K562 (cell line): ENCODE measurements at regions not wholly inside any gene's neighbourhood (a gene's known extent, or its start where the extent isn't known, plus 50 kb on each side); places are given as distances from the start of the nearest gene placed in this dataset.

ENCODE experiments used
- ATAC-seq: fragments of 200-7000 bp; cut with Tn5 transposase; 3 replicates; pipeline ENCODE4 v1.9.1; 2020; ENCODE audit warnings: moderate library complexity
- BruUV-seq: library from RNA; stranded (reverse); fragments of 400-500 nt; replicated peaks from 2 replicates; lab custom pipeline; 2021; lab: Mats Ljungman, UMichigan
- CTCF ChIA-PET: fragments of 300-600 bp; formaldehyde crosslinking; extraction: SDS; loops from one replicate; lab custom pipeline; 2021; ENCODE audit warnings: low intra/inter-chr PET ratio; lab: Yijun Ruan, JAX
- POLR2A ChIA-PET: fragments of 300-600, 350-650 bp; sonication (Branson Sonifier 250); formaldehyde crosslinking; extraction: SDS; loops from one replicate; lab custom pipeline; 2021; ENCODE audit warnings: antibody characterized with exemption, inconsistent platforms; lab: Yijun Ruan, JAX
- DNase-seq, 4 experiments: peaks; one replicate each; pipeline versions ENCODE4 v3.0.0 to v3.0.0-alpha.2; 2011 to 2018; ENCODE audit warnings: low spot score in 3 of 4, mixed read lengths in 3 of 4; ENCODE audit errors: extremely low read depth in 1 of 4
- FAIRE-seq: peaks from 2 replicates; lab custom pipeline; 2011; peaks lifted over from hg19 to GRCh38; lab: Jason Lieb, UNC
- H2AFZ ChIP-seq: 2 replicates; pipeline ENCODE4 v1.6.0; 2011; ENCODE audit warnings: low read depth, low read length, control low read depth, inconsistent platforms
- H3K27ac ChIP-seq: fragments of 200-600 bp; 3 replicates; pipeline ENCODE4 v1.8.0; 2011; ENCODE audit warnings: low read depth, mild to moderate bottlenecking, control low read depth, inconsistent platforms, low read length, moderate library complexity, mixed read lengths; ENCODE audit errors: extremely low read depth
- H3K27me3 ChIP-seq, 2 experiments: fragments of 300-600 bp in 1 of 2; 2 replicates in 1 of 2; 3 replicates in 1 of 2; pipeline versions ENCODE4 v1.6.0 to v1.8.0; 2011; ENCODE audit warnings: inconsistent platforms in 2 of 2, low read length in 2 of 2, mild to moderate bottlenecking in 1 of 2, mixed read lengths in 1 of 2, moderate library complexity in 1 of 2; ENCODE audit not compliant: control insufficient read depth in 2 of 2, insufficient read depth in 2 of 2
- H3K36me3 ChIP-seq: fragments of 300-600 bp; 3 replicates; pipeline ENCODE4 v1.8.0; 2011; ENCODE audit warnings: mild to moderate bottlenecking, low read length, inconsistent platforms; ENCODE audit not compliant: control insufficient read depth, insufficient read depth
- H3K4me1 ChIP-seq, 2 experiments: fragments of 200-600 bp in 1 of 2; replicated peaks in 1 of 2; 2 replicates in 1 of 2; 3 replicates in 1 of 2; pipeline versions ENCODE4 v1.5.1 to v1.8.0; 2011; ENCODE audit warnings: inconsistent platforms in 2 of 2, low read length in 2 of 2, mild to moderate bottlenecking in 1 of 2, mixed read lengths in 1 of 2, moderate library complexity in 1 of 2; ENCODE audit not compliant: control insufficient read depth in 2 of 2, insufficient read depth in 2 of 2
- H3K4me2 ChIP-seq: 2 replicates; pipeline ENCODE4 v1.6.1; 2011; ENCODE audit warnings: low read length, control low read depth, inconsistent platforms, mixed read lengths; ENCODE audit not compliant: insufficient read depth
- H3K4me3 ChIP-seq: fragments of 200-600 bp; sonication (generic), shearing (Covaris generic); 2 replicates; pipeline ENCODE4 v1.5.1; 2016; ENCODE audit warnings: control low read depth, inconsistent platforms
- H3K79me2 ChIP-seq: fragments of 200-600 bp; 3 replicates; pipeline ENCODE4 v1.8.0; 2011; ENCODE audit warnings: low read length, inconsistent platforms; ENCODE audit not compliant: control insufficient read depth, insufficient read depth
- H3K9ac ChIP-seq, 2 experiments: 2 replicates each; pipeline versions ENCODE4 v1.6.0 to v1.6.1; 2011; ENCODE audit warnings: low read depth in 2 of 2, low read length in 2 of 2, control low read depth in 1 of 2, inconsistent platforms in 1 of 2, mild to moderate bottlenecking in 1 of 2, mixed read lengths in 1 of 2; ENCODE audit not compliant: insufficient read depth in 1 of 2
- H3K9me1 ChIP-seq: one replicate; pipeline ENCODE4 v1.6.0; 2011; ENCODE audit warnings: inconsistent platforms, mild to moderate bottlenecking, low read length, moderate library complexity; ENCODE audit not compliant: control insufficient read depth, insufficient read depth
- H3K9me3 ChIP-seq: replicated peaks from 2 replicates; pipeline ENCODE4 v1.5.1; 2011; ENCODE audit warnings: low read depth, low read length, inconsistent platforms; ENCODE audit not compliant: control insufficient read depth, insufficient read depth
- H4K20me1 ChIP-seq: replicated peaks from 2 replicates; pipeline ENCODE4 v1.6.1; 2011; ENCODE audit warnings: low read length, inconsistent platforms, mixed read lengths; ENCODE audit not compliant: control insufficient read depth, insufficient read depth
- BRF1 ChIP-seq: IDR thresholded peaks from 3 replicates; pipeline ENCODE4 v1.6.1; 2011; ENCODE audit warnings: borderline replicate concordance, mild to moderate bottlenecking; ENCODE audit not compliant: insufficient read length; ENCODE audit errors: extremely low read depth
- E2F3 ChIP-seq: fragments of 250-450 bp; sonication (Bioruptor Pico); IDR thresholded peaks from 2 replicates; pipeline ENCODE4 v1.4.0; 2020; ENCODE audit warnings: mild to moderate bottlenecking
- FOXP1 ChIP-seq: sonication (generic); formaldehyde crosslinking; IDR thresholded peaks from 2 replicates; pipeline ENCODE4 v1.8.0; 2022; ENCODE audit warnings: mild to moderate bottlenecking, missing genetic modification reagents
- FUS ChIP-seq: fragments of 200-400 bp; formaldehyde crosslinking; optimal IDR thresholded peaks from 2 replicates; pipeline ENCODE3; 2017; ENCODE audit warnings: low read depth, low read length
- GTF2E2 ChIP-seq: fragments of 200-800 bp; sonication (Bioruptor generic); IDR thresholded peaks from 2 replicates; pipeline ENCODE4 v1.6.1; 2016; ENCODE audit warnings: missing genetic modification characterization, missing compliant biosample characterization
- JUND ChIP-seq, 2 experiments: IDR thresholded peaks; 2 replicates in 1 of 2; 3 replicates in 1 of 2; pipeline ENCODE4 v1.6.1; 2011; ENCODE audit warnings: borderline replicate concordance in 2 of 2, low read depth in 2 of 2, low read length in 2 of 2, improper control_type of control experiment in 1 of 2, missing biosample characterization in 1 of 2, missing genetic modification characterization in 1 of 2, missing genetic modification reagents in 1 of 2
- KAT7 ChIP-seq: sonication (generic); formaldehyde crosslinking; IDR thresholded peaks from 2 replicates; pipeline ENCODE4 v1.8.0; 2022; ENCODE audit warnings: missing genetic modification reagents, mild to moderate bottlenecking, borderline replicate concordance
- MED1 ChIP-seq: sonication (generic); formaldehyde crosslinking; IDR thresholded peaks from 2 replicates; pipeline ENCODE4 v1.8.1; 2023; ENCODE audit warnings: missing genetic modification reagents, borderline replicate concordance
- SAFB ChIP-seq: fragments of 200-400 bp; formaldehyde crosslinking; IDR thresholded peaks from 2 replicates; pipeline ENCODE4 v1.6.1; 2017; ENCODE audit warnings: low read depth, low read length, borderline replicate concordance
- SFPQ ChIP-seq: fragments of 200-400 bp; formaldehyde crosslinking; IDR thresholded peaks from 2 replicates; pipeline ENCODE4 v1.6.1; 2017; ENCODE audit warnings: mild to moderate bottlenecking, low read depth, low read length, moderate library complexity
- SIRT6 ChIP-seq: IDR thresholded peaks from one replicate; pipeline ENCODE4 v1.6.1; 2012; ENCODE audit warnings: low read depth, mild to moderate bottlenecking, control low read depth, inconsistent platforms, low read length, moderate library complexity
- ZNF592 ChIP-seq: fragments of 450-650 bp; IDR thresholded peaks from 2 replicates; pipeline ENCODE4 v1.6.1; 2017; ENCODE audit warnings: antibody characterized with exemption, mild to moderate bottlenecking
- ZNF785 ChIP-seq: fragments of 250-450 bp; sonication (Bioruptor Pico); IDR thresholded peaks from 2 replicates; pipeline ENCODE4 v1.4.0; 2020; ENCODE audit warnings: mild to moderate bottlenecking
- WGBS: fragments of 100-300 bp; shearing (Covaris generic); methylation state at CpG from one replicate; pipeline ENCODE4 v1.1.6; 2016; ENCODE audit warnings: low coverage, mixed read lengths; ENCODE audit not compliant: insufficient coverage; ENCODE audit errors: missing lambda C conversion rate; 5-methylcytosine and 5-hydroxymethylcytosine counted together
- in situ Hi-C: fragments of 300-500 bp; cut with MboI; formaldehyde crosslinking; loops from 4 replicates; pipeline ENCODE4 v1.15.0; 2018; ENCODE audit warnings: inconsistent platforms, mixed read lengths
- intact Hi-C: fragments of 100-400 bp; cut with micrococcal nuclease; formaldehyde crosslinking; loops from 2 replicates; pipeline ENCODE4 v1.14.2; 2022

- no peak for TF ChIP-seq KAT7 (CRISPR knock-in tag)
- no peak for TF ChIP-seq GTF2E2 (tag)
Observed at GRCh38 chr10:130403153-130404075, 267.2 kb downstream of the GLRX3 start (continued).

- H2AFZ ChIP-seq: no peak overlapping the region
- intact Hi-C loops: no loop called here
- DNase-seq: no peak
- no peaks in the 10 kb centered on the region for H3K79me2 ChIP-seq
- no TSS peak for BruUV-seq
- CTCF ChIA-PET: no interaction called here
- WGBS: 0% methylated on average over 3 of the region's 5 CpGs
- H3K9ac ChIP-seq: no peak overlapping the region
- no peaks in the 10 kb centered on the region for H3K9me1 ChIP-seq
- H3K4me3 ChIP-seq: no peak overlapping the region
- no peak overlapping the region for H3K4me2 ChIP-seq
- in situ Hi-C loops: no loop called here
- H3K9me3 ChIP-seq: no peaks in the 10 kb centered on the region
- FAIRE-seq: no peak
- POLR2A ChIA-PET: no interaction called here
- H4K20me1 ChIP-seq: no peaks in the 10 kb centered on the region
- no peaks in the 10 kb centered on the region for H3K36me3 ChIP-seq
- no peaks in the 10 kb centered on the region; a peak in 1 of 5 replicates for H3K27me3 ChIP-seq
- no peak for ATAC-seq
- no peaks in the 10 kb centered on the region for H3K4me1 ChIP-seq
- H3K27ac ChIP-seq: no peak overlapping the region
- TF ChIP-seq JUND (IDR thresholded peaks at IDR 0.05; ENCODE audit: borderline replicate concordance, low read depth, low read length) (no peak), JUND (tag; IDR thresholded peaks at IDR 0.05; ENCODE audit: borderline replicate concordance, low read depth, low read length) (no peak), SAFB (no peak), SFPQ (no peak), ZNF785 (no peak), FOXP1 (CRISPR knock-in tag) (no peak), FUS (no peak), BRF1 (no peak), MED1 (no peak), ZNF592 (no peak), E2F3 (CRISPR knock-in tag) (no peak), SIRT6 (no peak)
Observed at GRCh38 chr10:130404476-130405055, 268.4 kb downstream of the GLRX3 start.
